ENCODE measurements at regions not wholly inside any gene's neighbourhood (a gene's known extent, or its start where the extent isn't known, plus 50 kb on each side); places are given as distances from the start of the nearest gene placed in this dataset.

GRCh38 chr1:30635391-30635975 is 87.9 kb downstream of the MATN1 start:
- H3K36me3 Mint-ChIP-seq (ENCODE audit: low read depth), result no peaks in the 10 kb centered on the region

GRCh38 chr1:30634507-30634906 is 88.9 kb downstream of the MATN1 start:
- H3K36me3 Mint-ChIP-seq (ENCODE audit: low read depth), result no peaks in the 10 kb centered on the region
- TF ChIP-seq, protein P1, sequence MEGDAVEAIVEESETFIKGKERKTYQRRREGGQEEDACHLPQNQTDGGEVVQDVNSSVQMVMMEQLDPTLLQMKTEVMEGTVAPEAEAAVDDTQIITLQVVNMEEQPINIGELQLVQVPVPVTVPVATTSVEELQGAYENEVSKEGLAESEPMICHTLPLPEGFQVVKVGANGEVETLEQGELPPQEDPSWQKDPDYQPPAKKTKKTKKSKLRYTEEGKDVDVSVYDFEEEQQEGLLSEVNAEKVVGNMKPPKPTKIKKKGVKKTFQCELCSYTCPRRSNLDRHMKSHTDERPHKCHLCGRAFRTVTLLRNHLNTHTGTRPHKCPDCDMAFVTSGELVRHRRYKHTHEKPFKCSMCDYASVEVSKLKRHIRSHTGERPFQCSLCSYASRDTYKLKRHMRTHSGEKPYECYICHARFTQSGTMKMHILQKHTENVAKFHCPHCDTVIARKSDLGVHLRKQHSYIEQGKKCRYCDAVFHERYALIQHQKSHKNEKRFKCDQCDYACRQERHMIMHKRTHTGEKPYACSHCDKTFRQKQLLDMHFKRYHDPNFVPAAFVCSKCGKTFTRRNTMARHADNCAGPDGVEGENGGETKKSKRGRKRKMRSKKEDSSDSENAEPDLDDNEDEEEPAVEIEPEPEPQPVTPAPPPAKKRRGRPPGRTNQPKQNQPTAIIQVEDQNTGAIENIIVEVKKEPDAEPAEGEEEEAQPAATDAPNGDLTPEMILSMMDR (IDR thresholded peaks at IDR 0.05; ENCODE audit: unreplicated experiment in 3 of 3), result no peak
- no peaks in the 10 kb centered on the region for H3K9me3 Mint-ChIP-seq
- peaks cover 16% of the 10 kb centered on the region for H3K4me1 Mint-ChIP-seq
- H3K27ac Mint-ChIP-seq, result no peak overlapping the region
- peaks cover 20% of the 10 kb centered on the region for H3K27me3 Mint-ChIP-seq (ENCODE audit: low read depth)
- no peak overlapping the region for H3K4me3 Mint-ChIP-seq

More at GRCh38 chr1:30635391-30635975, 87.9 kb downstream of the MATN1 start:
- Mint-ChIP-seq H3K4me1 (peaks cover 22% of the 10 kb centered on the region), H3K9me3 (no peaks in the 10 kb centered on the region), H3K27me3 (ENCODE audit: low read depth) (peaks cover 30% of the 10 kb centered on the region), H3K27ac (no peak overlapping the region), H3K4me3 (no peak overlapping the region)
- TF ChIP-seq, protein P1 (IDR thresholded peaks at IDR 0.05; ENCODE audit: unreplicated experiment in 3 of 3), result no peak

GRCh38 chr1:30633294-30633693 is 90.1 kb downstream of the MATN1 start:
- Mint-ChIP-seq H3K27me3 (ENCODE audit: low read depth) (peaks cover 25% of the 10 kb centered on the region), H3K4me3 (no peak overlapping the region), H3K36me3 (ENCODE audit: low read depth) (no peaks in the 10 kb centered on the region), H3K27ac (no peak overlapping the region), H3K4me1 (peaks cover 10% of the 10 kb centered on the region), H3K9me3 (no peaks in the 10 kb centered on the region)
- TF ChIP-seq, protein P1 (IDR thresholded peaks at IDR 0.05; ENCODE audit: unreplicated experiment in 3 of 3), result no peak

- H3K27ac Mint-ChIP-seq, result no peak overlapping the region
- H3K4me3 Mint-ChIP-seq, result no peak overlapping the region
- TF ChIP-seq, protein P1 (IDR thresholded peaks at IDR 0.05; ENCODE audit: unreplicated experiment in 3 of 3), result no peak
- H3K9me3 Mint-ChIP-seq, result peaks cover 3% of the 10 kb centered on the region
- H3K4me1 Mint-ChIP-seq, result peaks cover 5% of the 10 kb centered on the region
- peaks cover 28% of the 10 kb centered on the region for H3K27me3 Mint-ChIP-seq (ENCODE audit: low read depth)
- no peaks in the 10 kb centered on the region for H3K36me3 Mint-ChIP-seq (ENCODE audit: low read depth)
Observed at GRCh38 chr1:30632481-30632880, 90.9 kb downstream of the MATN1 start.

DNA sequence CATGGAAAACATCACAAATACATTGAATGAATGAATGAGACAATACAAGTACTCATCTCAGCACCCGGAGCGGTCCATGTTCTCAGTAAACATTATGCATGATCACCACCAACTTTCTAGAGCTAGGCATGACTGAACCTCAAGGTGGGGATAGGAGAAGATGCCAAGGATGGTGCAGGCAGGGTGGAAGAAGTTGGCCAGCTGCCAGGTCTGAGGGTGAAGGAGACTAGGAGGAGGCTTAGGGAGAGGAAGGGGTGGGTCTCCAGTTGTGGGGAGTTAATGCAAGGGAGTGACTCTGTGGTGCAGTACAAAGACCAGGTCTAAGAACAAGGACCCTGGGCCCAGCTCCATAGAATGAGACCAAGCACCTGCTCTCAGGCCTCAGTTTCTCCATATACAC is 91.7 kb downstream of the MATN1 start:
- no peak overlapping the region for H3K27ac Mint-ChIP-seq
- no peaks in the 10 kb centered on the region for H3K4me1 Mint-ChIP-seq
- H3K36me3 Mint-ChIP-seq (ENCODE audit: low read depth), result no peaks in the 10 kb centered on the region
- no peak overlapping the region for H3K4me3 Mint-ChIP-seq
- TF ChIP-seq, protein P1 (IDR thresholded peaks at IDR 0.05; ENCODE audit: unreplicated experiment in 3 of 3), result no peak
- peaks cover 8% of the 10 kb centered on the region for H3K9me3 Mint-ChIP-seq
- H3K27me3 Mint-ChIP-seq (ENCODE audit: low read depth), result peaks cover 26% of the 10 kb centered on the region

- H3K27me3 Mint-ChIP-seq (ENCODE audit: low read depth), result peaks cover 26% of the 10 kb centered on the region
- no peak overlapping the region for H3K4me3 Mint-ChIP-seq
- TF ChIP-seq, protein P1 (IDR thresholded peaks at IDR 0.05; ENCODE audit: unreplicated experiment in 3 of 3), result no peak
- no peak overlapping the region for H3K27ac Mint-ChIP-seq
- H3K4me1 Mint-ChIP-seq, result no peaks in the 10 kb centered on the region
- H3K9me3 Mint-ChIP-seq, result peaks cover 16% of the 10 kb centered on the region
- no peaks in the 10 kb centered on the region for H3K36me3 Mint-ChIP-seq (ENCODE audit: low read depth)
Observed at GRCh38 chr1:30629501-30629900, 93.9 kb downstream of the MATN1 start.
